ENCODE measurements at regions not wholly inside any gene's neighbourhood (a gene's known extent, or its start where the extent isn't known, plus 50 kb on each side); places are given as distances from the start of the nearest gene placed in this dataset.

DNA sequence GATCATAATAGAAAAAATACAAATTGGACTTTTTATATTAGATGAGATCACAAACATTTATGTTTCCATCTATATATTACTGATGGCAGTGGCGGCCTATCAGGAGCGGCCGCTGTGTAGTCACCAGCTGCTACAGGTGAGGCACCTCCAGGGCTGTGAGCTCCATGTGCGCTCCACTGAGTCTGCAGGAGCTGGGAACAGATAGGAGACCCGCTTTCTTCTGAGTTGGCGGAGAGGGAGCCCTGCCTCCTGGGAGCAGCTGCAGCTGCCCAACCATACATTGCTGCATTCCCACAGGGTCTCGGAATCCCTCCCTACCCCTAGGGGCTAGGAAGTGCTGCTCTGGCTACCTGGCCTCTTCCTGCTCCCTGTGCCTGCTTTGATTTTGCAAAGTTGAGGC, 812.9 kb downstream of the PDHA2 start:
- TF ChIP-seq POLR2AphosphoS5 (IDR thresholded peaks at IDR 0.05; ENCODE audit: low read depth, low read length) (no peak), POLR2A (IDR thresholded peaks at IDR 0.05; ENCODE audit: low read depth, low read length) (no peak)
